MG63 (cell line): ENCODE measurements at regions not wholly inside any gene's neighbourhood (a gene's known extent, or its start where the extent isn't known, plus 50 kb on each side); places are given as distances from the start of the nearest gene placed in this dataset.

Experiments used
- DNase-seq: peaks from one replicate; pipeline ENCODE4 v3.0.0-alpha.2; 2020
- H3K27me3 ChIP-seq: fragments of 250-450 bp; sonication (Bioruptor Pico); 2 replicates; pipeline ENCODE4 v1.5.1; 2020; ENCODE audit warnings: mild to moderate bottlenecking, moderate library complexity
- H3K36me3 ChIP-seq: fragments of 250-450 bp; sonication (Bioruptor Pico); 2 replicates; pipeline ENCODE4 v1.5.1; 2020; ENCODE audit warnings: mild to moderate bottlenecking, moderate library complexity
- H3K4me3 ChIP-seq: fragments of 250-450 bp; sonication (Bioruptor Pico); 2 replicates; pipeline ENCODE4 v1.5.1; 2020; ENCODE audit warnings: mild to moderate bottlenecking, moderate library complexity
- H3K9me3 ChIP-seq: fragments of 250-450 bp; sonication (Bioruptor Pico); 2 replicates; pipeline ENCODE4 v1.5.1; 2020; ENCODE audit warnings: mild to moderate bottlenecking, moderate library complexity

DNA sequence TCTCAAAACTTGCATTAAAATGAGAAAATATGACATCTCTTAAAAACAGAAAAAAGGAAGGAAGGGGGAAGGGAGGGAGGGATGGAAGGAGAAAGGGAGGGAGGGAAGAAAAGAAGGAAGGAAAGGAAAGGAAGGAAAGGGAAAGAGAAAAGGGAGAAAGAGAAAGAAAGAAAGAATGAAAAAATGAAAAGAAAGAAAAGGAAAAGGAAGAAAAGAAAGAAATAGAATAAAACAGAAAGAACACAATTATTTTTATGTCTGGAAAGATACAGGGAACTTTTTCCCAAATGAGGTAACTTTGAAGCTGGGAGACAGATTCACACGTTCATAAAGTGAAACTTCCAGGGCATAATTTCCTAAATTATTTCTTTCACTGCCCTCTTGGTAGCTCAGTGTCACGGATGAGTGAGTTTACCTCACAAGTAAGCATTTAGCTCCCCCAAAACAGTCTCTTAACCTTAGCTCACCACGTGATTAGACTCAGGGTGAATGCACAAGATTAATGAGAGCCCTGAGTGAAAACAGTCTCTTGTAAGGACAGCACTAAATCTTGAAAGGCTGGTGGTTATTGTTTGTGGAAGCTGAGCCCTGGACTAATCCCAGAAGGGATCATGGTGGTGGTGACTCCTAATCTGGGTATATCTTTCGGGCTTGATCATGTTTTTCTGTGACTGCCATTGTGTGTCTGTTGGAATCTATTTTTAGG, 74.1 kb upstream of the HDAC9 start:
- H3K4me3 ChIP-seq = no peak overlapping the region
- no peak for DNase-seq
- H3K27me3 ChIP-seq = no peaks in the 10 kb centered on the region
- H3K36me3 ChIP-seq = no peaks in the 10 kb centered on the region
- no peaks in the 10 kb centered on the region for H3K9me3 ChIP-seq

GRCh38 chr7:18425227-18425626, 70.3 kb upstream of the HDAC9 start:
- H3K36me3 ChIP-seq = no peaks in the 10 kb centered on the region
- no peaks in the 10 kb centered on the region for H3K27me3 ChIP-seq
- no peak overlapping the region for H3K4me3 ChIP-seq
- no peak for DNase-seq
- H3K9me3 ChIP-seq = no peaks in the 10 kb centered on the region

- Histone ChIP-seq H3K4me3 (no peak overlapping the region), H3K9me3 (no peaks in the 10 kb centered on the region)
- no peak for DNase-seq
Observed at GRCh38 chr7:18425838-18426445, 69.6 kb upstream of the HDAC9 start.

GRCh38 chr7:18426564-18427226, 68.9 kb upstream of the HDAC9 start:
- no peaks in the 10 kb centered on the region for H3K27me3 ChIP-seq
- no peaks in the 10 kb centered on the region for H3K36me3 ChIP-seq
- DNase-seq = no peak
- no peak overlapping the region for H3K4me3 ChIP-seq
- no peaks in the 10 kb centered on the region for H3K9me3 ChIP-seq

More at GRCh38 chr7:18425838-18426445, 69.6 kb upstream of the HDAC9 start:
- Histone ChIP-seq H3K36me3 (no peaks in the 10 kb centered on the region), H3K27me3 (no peaks in the 10 kb centered on the region)

DNA sequence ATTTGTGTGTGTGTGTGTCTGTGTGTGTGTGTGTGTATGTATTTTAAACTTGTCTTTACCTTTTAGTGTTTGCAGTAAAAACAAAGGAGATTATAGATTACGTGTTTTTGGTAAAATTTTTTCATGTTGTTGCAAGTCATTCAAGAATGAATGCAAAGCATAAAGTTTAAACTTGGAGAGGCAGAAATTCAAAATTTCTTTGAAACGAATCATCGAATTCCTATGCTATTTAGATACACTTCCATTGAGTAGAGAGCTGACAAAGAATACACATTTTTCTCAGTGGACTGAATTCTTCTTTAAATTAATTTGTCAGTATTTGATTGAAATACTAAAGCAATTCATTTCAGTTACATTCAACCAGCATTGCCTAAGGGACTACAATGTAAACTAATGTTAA, 66.0 kb upstream of the HDAC9 start:
- DNase-seq = no peak
- H3K36me3 ChIP-seq = no peaks in the 10 kb centered on the region
- no peak overlapping the region for H3K4me3 ChIP-seq
- H3K27me3 ChIP-seq = no peaks in the 10 kb centered on the region
- H3K9me3 ChIP-seq = no peaks in the 10 kb centered on the region

- no peaks in the 10 kb centered on the region for H3K27me3 ChIP-seq
- H3K36me3 ChIP-seq = no peaks in the 10 kb centered on the region
- no peaks in the 10 kb centered on the region for H3K9me3 ChIP-seq
- DNase-seq = no peak
- no peak overlapping the region for H3K4me3 ChIP-seq
Observed at GRCh38 chr7:18430810-18431209, 64.7 kb upstream of the HDAC9 start.

DNA sequence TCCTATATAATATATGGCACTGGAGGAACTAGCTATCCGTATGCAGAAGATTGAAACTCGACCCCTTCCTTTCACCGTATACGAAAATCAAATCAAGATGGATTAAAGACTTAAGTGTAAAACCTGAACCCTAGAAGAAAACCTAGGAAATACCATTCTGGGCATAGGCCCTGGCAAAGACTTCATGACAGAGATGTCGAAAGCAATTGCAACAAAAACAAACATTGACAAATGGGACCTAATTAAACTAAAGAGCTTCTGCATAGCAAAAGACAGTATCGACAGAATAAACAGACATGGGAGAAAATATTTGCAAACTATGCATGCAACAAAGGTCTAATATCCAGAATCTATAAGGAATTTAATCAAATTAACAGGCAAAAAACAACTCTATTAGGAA, 61.4 kb upstream of the HDAC9 start:
- no peak overlapping the region for H3K4me3 ChIP-seq
- no peaks in the 10 kb centered on the region for H3K27me3 ChIP-seq
- DNase-seq = no peak
- no peaks in the 10 kb centered on the region for H3K9me3 ChIP-seq
- H3K36me3 ChIP-seq = no peaks in the 10 kb centered on the region

- Histone ChIP-seq H3K36me3 (no peaks in the 10 kb centered on the region), H3K4me3 (no peak overlapping the region), H3K27me3 (no peaks in the 10 kb centered on the region), H3K9me3 (no peaks in the 10 kb centered on the region)
- peak; percentile 21 for DNase-seq
Observed at GRCh38 chr7:18437101-18437500, 58.4 kb upstream of the HDAC9 start.

GRCh38 chr7:18440934-18441333, 54.6 kb upstream of the HDAC9 start:
- H3K27me3 ChIP-seq = no peaks in the 10 kb centered on the region
- H3K9me3 ChIP-seq = no peaks in the 10 kb centered on the region
- H3K36me3 ChIP-seq = no peaks in the 10 kb centered on the region
- DNase-seq = no peak
- H3K4me3 ChIP-seq = no peak overlapping the region

- H3K27me3 ChIP-seq = no peaks in the 10 kb centered on the region
- DNase-seq = no peak
- H3K4me3 ChIP-seq = no peak overlapping the region
- no peaks in the 10 kb centered on the region for H3K36me3 ChIP-seq
- H3K9me3 ChIP-seq = no peaks in the 10 kb centered on the region
Observed at GRCh38 chr7:18444826-18445225, 50.7 kb upstream of the HDAC9 start.

DNA sequence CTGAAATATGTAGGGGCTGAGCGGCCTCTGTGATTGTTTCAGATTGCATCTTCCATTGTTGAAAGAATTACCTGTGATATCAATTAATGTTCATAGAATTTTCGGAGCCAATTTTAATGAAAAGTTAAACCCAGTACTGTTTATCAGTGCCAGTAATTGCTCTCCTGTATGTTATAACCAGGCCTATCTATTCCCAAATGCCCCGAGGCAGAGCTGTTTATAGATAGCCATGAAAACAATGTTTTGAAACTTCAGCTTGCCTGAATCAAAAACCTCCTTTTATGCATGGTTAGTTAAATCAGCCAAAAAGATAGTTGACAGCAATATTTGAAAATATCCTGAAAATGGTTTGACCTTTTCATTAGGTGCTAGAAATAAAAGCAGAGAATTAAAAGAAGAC, 50.1 kb upstream of the HDAC9 start:
- no peak for DNase-seq
- Histone ChIP-seq H3K9me3 (no peaks in the 10 kb centered on the region), H3K4me3 (no peak overlapping the region)

More for the DNA sequence above, 50.1 kb upstream of the HDAC9 start:
- Histone ChIP-seq H3K27me3 (no peaks in the 10 kb centered on the region), H3K36me3 (no peaks in the 10 kb centered on the region)
